Renal pelvis (tissue), 1 donor: ENCODE measurements at regions not wholly inside any gene's neighbourhood (a gene's known extent, or its start where the extent isn't known, plus 50 kb on each side); places are given as distances from the start of the nearest gene placed in this dataset.

Source experiments
- DNase-seq: peaks from one replicate; pipeline ENCODE4 v3.0.0-alpha.2; 2013

DNA sequence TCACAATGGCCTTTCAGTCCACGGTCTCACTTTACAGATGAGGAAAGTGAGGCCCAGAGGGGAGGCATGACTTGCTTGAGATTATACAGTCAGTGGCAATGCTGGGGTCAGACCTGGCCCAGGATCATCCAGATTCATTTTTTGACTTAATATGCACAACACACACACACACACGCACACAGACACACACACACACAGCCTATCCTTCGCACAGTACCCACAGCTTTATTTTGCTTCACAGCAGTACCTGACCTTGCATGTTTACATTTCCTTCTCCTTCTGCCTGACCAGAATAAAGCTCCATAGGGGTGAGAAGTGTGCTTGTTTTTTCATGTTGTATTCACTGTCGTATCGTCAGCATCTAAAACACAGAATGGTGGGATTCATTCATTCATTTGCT lies 79.8 kb downstream of the VEGFA start:
- no peak for DNase-seq

DNA sequence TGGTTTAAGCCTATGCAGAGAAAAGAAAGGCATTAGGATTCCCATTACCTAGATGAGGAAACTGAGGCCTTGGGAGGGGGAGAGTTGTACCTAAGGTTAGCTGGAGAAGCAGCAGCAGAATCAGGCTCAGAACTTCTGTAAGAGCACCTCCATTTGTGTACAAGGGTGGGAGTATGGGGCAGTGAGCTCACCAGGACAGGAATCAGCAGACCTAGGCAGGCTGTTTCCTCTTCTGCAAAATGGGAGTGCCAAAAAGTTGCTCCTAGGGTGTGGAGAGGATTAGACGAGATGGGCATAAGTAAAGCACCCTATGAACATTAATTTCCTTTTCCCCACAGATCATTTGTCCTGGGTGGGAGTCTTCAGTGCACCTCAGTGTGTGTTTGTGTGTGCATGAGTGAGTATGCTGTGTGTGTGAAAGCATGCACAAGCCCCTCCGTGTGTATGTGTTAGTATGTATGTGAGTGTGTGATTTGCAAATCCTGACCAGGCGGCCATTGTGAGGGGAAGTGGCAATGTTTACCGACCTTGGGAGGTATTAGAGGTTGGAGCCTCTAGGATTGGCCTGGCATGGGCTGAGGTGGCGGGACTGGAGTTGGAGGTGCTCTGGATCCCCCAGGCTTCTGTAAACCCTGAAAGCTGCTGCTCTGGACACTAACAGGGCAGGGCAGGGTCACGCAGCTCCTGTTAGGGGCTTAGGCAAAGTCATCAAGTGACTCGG lies 78.8 kb downstream of the VEGFA start:
- DNase-seq = no peak

DNA sequence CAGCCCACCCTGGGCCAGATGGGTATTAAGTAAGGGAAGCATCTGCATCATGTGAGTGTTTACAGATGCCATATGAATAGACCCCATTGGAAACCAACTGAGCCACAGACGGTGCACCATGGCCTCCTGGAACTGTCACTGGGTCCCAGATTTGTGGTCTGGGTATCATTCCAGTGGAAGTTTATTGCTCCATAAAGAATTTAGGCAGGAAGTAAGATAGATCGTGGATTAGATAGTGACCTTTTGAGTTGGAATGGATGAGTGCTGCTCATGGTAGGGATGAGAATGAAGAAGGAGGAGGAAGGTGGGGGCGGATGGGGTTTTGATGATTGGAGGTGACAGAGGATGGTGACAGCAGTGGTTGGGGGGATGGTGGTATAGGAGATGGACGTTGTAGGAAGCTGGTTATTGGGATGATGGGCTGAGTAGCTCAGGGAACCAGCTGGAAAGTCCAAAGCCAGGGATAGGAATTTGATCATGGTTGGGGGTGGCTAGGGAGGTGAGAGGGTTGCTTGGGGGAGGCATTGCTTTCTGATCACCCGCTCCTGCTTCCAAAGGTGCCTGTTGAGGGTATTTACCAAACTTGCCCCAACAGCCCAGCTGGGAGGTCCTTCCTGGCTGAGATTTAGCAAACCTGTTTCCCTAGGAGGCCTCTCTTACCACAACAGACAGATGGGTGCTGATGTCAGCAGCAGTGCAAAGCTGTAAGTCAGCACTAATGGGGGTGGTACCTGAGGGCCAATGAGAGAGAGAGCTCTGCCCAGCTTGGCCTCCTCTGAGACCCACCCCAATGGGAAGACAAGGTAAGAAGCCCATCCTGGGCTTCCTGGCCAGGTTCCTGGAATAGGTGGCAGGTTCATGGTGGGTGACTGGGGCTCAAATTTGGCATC lies 78.0 kb downstream of the VEGFA start:
- no peak for DNase-seq

GRCh38 chr6:43846556-43846955 lies 76.5 kb downstream of the VEGFA start:
- DNase-seq = no peak

DNA sequence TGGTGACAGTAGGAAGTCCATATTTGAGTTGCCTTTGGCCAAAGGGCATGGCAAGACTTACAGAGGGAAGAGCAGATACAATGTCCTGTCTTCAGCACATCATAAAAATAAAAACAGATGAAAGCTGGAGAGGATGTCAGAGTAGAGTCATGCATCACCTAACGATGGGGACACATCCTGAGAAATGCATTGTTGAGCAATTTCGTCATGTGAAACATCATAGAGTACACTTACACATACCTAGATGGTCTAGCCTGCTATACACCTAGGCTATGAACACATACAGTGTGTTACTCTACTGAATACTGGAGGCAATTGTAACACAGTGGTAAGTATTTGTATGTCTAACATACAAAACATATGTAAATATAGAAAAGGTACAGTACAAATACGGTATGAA lies 75.6 kb downstream of the VEGFA start:
- no peak for DNase-seq

DNA sequence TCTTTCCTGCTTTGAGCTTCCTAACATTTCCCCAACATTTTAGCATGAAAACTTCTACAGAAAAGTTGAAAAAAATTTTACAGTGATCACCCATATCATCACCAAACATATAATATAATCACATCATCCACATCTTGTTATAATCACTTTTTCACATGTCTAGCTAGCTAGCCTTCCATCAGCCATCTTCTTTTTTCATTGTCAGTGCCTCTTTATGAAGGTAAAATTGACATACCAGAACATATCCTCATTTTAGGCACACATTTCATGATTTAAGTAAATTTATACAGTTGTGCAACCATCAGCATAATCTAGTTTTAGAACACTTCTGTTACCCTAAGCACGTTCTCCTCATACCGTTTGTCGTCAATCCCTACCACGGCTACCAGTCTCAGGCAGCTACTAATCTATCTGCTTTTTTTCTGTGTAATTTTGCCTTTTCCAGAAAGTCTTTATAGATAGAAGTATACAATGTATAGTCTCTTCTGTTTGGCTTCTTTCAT lies 73.7 kb downstream of the VEGFA start:
- DNase-seq = no peak

DNA sequence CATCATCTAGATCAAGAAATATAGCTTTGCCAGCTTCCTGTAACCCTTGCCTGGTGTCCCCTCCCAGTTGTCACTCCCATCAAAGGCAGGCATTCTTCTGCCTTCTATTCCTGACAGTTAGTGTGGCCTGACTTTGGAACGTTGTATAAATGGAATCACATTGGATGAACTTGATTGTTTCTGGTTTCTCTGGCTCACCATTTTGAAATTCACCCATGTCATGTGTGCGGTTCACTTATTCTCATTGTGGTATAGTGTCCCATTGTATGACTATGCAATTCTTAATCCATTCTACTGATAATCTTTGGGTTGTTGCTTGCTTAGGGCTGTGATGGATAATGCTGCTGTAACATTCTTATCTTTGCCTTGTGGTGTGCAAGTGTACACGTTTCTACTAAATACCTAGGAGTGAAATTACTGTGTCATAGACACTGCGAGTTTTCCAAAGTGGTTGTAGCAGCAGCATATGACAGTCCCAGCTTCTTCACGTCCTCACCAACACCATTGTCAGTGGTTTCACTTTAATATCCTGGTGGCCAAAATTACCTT lies 73.2 kb downstream of the VEGFA start:
- no peak for DNase-seq

DNA sequence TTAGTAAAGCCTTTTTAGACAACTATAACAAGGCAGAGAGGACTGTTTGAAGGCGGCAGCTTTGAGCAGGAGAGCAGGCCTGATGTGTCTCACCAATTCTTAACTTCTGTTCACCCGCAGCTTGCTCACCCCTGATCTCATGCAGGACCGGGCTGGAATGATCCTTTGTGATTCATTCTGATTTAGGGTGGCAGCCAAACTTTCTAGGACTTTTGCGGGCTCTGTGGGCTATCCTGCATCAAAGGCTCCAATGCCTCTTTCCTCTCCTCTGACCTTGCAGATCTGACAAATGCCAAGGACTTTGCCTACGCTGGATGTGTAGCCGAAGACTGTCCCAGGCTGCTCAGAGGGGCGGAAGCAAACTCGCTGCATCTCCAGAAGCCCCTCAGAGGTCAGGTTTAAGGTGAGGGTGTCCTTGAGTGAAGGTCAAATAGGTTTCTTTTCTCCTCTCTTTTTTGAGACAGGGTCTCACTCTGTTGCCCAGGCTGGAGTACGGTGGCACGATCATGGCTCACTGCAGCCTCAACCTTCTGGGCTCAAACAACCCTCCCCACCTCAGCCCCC lies 72.3 kb downstream of the VEGFA start:
- DNase-seq = no peak

DNA sequence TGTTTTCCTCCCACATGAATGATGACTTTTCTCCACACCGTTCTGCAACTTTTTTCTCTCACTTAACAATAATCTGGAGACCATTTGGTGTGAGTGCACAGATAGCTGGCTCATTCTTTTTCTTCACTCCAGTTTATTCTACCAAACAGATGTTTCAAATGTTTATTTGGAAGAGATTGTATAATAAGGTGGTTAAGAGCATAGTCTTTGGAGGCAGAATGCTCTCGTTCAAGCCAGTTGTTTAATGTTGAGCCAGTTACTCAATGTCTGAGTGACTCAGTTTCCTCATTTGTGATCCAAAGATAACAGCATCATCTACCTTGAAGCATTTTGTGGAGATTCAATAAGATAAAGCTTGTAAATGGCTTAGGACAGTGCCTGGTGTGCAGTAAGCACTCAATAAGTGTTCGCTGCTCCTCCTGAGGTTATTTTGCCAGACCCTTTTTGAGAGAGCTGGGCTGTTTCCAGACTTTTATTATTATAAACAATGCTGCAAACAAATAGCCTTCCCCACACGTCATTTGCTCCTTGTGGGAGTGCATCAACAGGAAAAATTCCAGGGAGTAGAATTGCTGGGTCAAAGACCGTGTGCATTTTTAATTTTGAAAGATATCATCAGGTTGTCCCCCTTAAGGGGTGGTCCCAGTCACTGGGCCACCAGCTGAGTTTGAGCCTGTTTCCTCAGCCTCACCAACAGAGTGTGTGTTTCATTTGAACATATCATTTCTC lies 70.6 kb downstream of the VEGFA start:
- no peak for DNase-seq

DNA sequence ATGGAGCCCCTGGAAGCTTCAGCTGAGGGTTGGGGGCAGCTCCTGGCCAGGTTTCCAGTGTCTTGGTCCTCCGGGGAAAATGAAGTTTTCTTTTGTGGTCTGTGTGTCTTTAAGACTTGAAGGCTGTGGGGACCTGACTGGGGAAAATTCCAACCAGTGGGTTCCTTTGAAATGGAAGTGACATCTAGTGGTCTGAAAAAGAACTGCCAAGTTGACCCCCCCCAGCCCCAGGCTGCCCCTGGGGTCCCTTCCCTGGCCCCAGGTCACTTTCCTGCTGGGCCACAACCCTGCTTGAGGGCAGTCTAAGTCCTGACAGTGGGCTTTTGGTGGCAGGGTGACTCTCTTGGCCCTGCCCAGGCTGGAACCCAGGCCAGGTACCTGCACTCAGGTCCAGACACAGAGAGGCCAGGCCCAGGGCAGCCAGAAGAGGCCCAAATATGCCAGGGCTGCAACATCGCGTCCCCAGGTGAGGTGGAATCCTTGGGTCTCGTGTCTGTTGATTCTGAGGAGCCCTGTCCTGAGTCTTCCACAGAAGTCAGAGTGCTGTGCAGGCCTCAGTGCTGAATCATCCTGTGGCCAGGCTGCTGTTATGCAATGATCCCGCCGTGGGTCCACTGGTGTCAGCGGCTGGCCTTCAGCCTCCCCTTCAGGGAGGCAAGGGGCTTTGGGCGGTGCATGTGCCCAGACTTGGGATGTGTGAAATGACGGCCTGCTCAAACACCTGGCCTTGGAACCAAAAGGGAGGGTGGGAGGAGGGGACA lies 68.4 kb downstream of the VEGFA start:
- no peak for DNase-seq

- DNase-seq = no peak
These were observed 67.5 kb downstream of the VEGFA start for GRCh38 chr6:43837507-43837906.

- DNase-seq = no peak
These were observed 66.7 kb downstream of the VEGFA start for GRCh38 chr6:43836507-43837240.
